Subcutaneous abdominal adipose tissue (tissue), 5 donors: ENCODE measurements at regions not wholly inside any gene's neighbourhood (a gene's known extent, or its start where the extent isn't known, plus 50 kb on each side); places are given as distances from the start of the nearest gene placed in this dataset.

Experiments
- H3K27ac ChIP-seq: one replicate; pipeline ENCODE4 v1.7.0; 2013; ENCODE audit warnings: low read depth, mild to moderate bottlenecking, inconsistent platforms, low read length, moderate library complexity
- H3K27me3 ChIP-seq, 5 donors: one replicate each; pipeline ENCODE4 v1.7.0; 2013; ENCODE audit warnings: low read length in 5 of 5, inconsistent platforms in 1 of 5; ENCODE audit not compliant: control insufficient read depth in 5 of 5, insufficient read depth in 4 of 5
- H3K36me3 ChIP-seq, 5 donors: one replicate each; pipeline ENCODE4 v1.7.0; 2013; ENCODE audit warnings: low read length in 5 of 5; ENCODE audit not compliant: control insufficient read depth in 5 of 5, insufficient read depth in 5 of 5
- H3K4me1 ChIP-seq, 5 donors: one replicate each; pipeline ENCODE4 v1.7.0; 2013; ENCODE audit warnings: low read length in 5 of 5, mild to moderate bottlenecking in 3 of 5, moderate library complexity in 1 of 5; ENCODE audit not compliant: control insufficient read depth in 5 of 5, insufficient read depth in 5 of 5
- H3K4me3 ChIP-seq, 5 donors: one replicate each; pipeline ENCODE4 v1.7.0; 2013; ENCODE audit warnings: low read length in 5 of 5, low read depth in 1 of 5
- H3K9ac ChIP-seq, 5 donors: one replicate each; pipeline ENCODE4 v1.7.0; 2013; ENCODE audit warnings: low read length in 5 of 5, mild to moderate bottlenecking in 4 of 5, moderate library complexity in 3 of 5
- H3K9me3 ChIP-seq, 5 donors: one replicate each; pipeline ENCODE4 v1.7.0; 2013; ENCODE audit warnings: low read length in 5 of 5; ENCODE audit not compliant: control insufficient read depth in 5 of 5
- donor health status: healthy.
- donor health status: healthy.
- donor health status: healthy.
- donor health status: healthy.
- donor health status: healthy.

DNA sequence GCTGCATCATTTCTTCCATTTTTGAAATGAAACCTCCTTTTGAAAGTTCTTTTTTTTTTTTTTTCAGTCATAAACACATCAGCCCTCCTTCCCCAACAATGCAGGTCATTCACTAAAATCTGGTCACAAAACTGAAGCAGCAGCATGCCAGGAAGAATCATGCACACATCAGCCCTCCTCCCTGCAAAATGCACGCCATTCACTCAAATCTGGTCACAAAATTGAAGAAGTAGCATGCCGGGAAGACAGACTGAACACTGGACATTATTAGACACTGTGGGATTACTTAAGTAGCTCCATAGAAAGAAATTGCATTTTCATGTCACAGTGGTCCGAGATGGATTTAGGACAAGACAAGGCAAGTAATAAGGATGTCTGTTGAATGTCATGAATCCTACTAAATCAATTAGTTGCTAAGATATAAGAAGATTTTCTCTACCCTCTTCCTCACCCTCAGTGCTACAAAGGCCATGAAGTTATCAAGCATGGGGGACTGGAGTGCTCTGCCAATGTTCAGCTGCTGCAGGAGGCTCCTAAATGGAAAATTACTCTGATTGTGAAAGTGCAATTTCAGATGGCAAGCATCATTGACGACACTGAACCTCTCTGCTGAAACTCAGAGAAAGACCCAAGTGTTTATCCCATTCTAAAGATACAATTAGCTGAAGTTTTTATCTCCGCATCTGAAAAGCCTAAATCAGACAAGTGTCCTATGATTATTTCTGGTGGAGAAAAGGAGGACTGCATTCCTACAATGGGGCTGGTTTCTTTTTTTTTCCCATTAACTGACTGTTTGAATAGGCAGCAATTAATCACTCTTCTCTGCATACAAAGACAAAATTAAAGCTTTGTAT lies 913.2 kb downstream of the DIAPH3 start:
- peaks cover 0 to 3% (median 0%) of the 10 kb centered on the region in 5 donors for H3K27me3 ChIP-seq
- H3K36me3 ChIP-seq: no peaks in the 10 kb centered on the region
- no peaks in the 10 kb centered on the region for H3K9me3 ChIP-seq
- no peak overlapping the region for H3K4me3 ChIP-seq
- no peak overlapping the region for H3K9ac ChIP-seq
- H3K4me1 ChIP-seq: peaks cover 0 to 5% (median 0%) of the 10 kb centered on the region in 5 donors
- no peak overlapping the region for H3K27ac ChIP-seq

DNA sequence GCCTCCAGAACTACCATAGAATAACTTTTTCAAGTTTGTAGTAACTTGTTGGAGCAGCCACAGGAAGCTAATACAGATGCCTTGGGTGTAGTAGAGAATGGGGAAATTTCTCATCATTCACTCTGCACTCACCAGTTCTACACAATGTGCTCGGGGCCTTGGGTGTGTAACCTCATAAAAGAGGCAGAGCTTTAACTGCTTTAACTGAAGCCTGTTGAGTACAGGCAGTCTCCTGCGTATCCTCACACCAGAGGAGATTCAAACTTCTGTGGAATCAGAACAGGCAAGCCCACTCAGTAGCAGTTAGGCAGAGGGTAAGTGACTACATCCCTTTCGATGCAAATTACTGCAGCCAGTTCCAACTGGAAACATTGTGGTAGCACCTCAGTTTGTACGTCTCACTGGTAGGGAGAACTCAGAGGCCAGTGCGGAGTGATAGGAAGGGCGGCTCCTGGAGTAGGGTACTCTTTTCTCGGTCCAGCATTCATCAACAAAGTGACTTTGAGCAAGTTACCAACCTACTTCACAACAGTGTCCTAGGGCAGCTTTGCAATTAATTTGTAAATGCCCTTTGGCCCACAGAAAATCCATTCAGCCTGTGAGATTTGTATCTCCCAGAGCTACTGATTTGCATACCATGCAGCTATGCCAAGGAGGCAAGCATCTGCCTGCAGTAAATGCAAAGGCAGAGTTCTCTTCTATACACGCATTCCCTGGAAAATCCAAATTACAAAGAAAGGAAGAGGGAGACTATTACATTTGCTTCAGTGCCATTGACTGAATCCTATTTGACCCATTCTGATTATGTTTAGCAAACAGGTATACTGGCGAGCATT lies 904.3 kb downstream of the DIAPH3 start:
- Histone ChIP-seq H3K27me3 (no peaks in the 10 kb centered on the region), H3K9ac (no peak overlapping the region), H3K36me3 (no peaks in the 10 kb centered on the region), H3K4me1 (no peaks in the 10 kb centered on the region), H3K27ac (no peak overlapping the region), H3K4me3 (no peak overlapping the region), H3K9me3 (no peaks in the 10 kb centered on the region)

DNA sequence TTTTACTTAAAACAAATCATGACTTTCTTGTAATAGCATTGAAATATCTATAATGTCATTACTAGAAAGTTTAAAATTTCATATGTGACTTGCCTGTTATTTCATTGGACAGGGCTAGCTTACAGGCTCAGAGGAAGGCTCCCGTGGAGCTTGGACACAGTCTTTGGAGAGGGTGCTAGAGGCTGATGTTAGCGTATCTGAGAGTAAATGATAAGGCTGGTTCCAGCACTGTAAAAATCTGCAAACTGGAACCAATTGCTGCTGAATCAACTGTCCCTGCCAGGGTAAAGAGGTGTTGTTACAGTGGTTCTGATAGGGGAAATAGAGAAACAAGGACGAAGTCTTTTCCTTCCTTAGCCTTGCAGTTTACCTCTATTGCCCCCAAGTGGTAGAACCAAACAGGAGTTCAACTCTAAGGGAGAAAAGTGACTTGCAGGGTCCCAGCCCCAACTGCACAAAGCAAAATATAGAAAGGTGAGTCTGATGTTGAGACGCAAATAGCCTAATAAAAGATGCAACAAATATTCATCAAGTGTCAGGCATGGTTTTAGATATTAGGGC lies 901.7 kb downstream of the DIAPH3 start:
- H3K4me3 ChIP-seq: no peak overlapping the region
- no peaks in the 10 kb centered on the region for H3K4me1 ChIP-seq
- no peaks in the 10 kb centered on the region for H3K9me3 ChIP-seq
- H3K27ac ChIP-seq: no peak overlapping the region
- H3K36me3 ChIP-seq: no peaks in the 10 kb centered on the region
- H3K9ac ChIP-seq: no peak overlapping the region
- no peaks in the 10 kb centered on the region for H3K27me3 ChIP-seq

DNA sequence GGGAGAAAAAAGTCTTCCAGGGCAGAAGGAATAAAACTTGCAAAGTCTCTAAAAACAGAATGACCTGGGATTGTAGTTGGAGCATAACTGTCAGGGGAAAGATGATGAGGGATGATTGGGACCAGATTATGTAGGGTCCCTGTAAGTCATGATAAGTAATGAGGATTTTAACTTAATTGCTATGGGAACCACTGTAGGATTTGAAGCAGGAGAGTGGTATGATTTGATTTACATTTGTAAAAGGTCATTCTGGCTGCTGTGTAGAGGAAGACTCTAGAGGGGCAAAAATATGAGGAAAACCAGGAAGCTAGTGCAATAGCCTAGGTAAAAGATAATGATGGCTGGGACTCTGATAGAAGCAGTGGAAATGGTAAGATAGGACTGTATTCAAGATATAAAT lies 900.2 kb downstream of the DIAPH3 start:
- H3K9me3 ChIP-seq: no peaks in the 10 kb centered on the region
- H3K4me3 ChIP-seq: no peak overlapping the region
- H3K27ac ChIP-seq: no peak overlapping the region
- no peak overlapping the region for H3K9ac ChIP-seq
- no peaks in the 10 kb centered on the region for H3K27me3 ChIP-seq
- no peaks in the 10 kb centered on the region for H3K4me1 ChIP-seq
- no peaks in the 10 kb centered on the region for H3K36me3 ChIP-seq

DNA sequence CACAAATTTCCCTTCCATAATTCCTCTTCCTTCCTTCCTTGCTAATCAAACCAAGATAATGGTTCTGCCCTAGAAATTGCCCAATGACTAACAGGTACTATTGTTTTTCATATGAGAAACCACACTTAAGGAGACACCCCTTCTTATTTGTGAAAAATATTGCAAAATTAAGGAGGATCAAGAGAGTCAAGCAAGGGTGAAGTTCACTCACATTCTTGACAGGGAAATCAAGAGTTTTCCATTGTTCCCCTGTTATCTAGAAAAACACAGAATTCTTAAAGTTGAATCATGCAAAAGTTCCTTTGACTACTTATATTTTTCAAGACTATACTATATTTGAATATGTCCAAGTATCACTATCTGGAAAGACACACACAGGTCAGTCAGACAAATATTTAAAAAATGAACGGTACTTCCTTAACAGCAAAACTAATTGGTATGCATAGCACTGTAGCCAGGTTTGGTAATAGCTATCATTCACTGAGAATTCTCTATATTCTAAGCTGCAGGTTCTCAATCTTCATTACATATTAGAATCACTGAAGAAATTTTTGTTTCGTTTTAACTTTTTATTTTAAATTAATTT lies 897.2 kb downstream of the DIAPH3 start:
- no peaks in the 10 kb centered on the region for H3K4me1 ChIP-seq
- no peak overlapping the region for H3K27ac ChIP-seq
- H3K36me3 ChIP-seq: no peaks in the 10 kb centered on the region
- no peak overlapping the region for H3K9ac ChIP-seq
- no peak overlapping the region for H3K4me3 ChIP-seq
- no peaks in the 10 kb centered on the region for H3K9me3 ChIP-seq
- no peaks in the 10 kb centered on the region for H3K27me3 ChIP-seq

DNA sequence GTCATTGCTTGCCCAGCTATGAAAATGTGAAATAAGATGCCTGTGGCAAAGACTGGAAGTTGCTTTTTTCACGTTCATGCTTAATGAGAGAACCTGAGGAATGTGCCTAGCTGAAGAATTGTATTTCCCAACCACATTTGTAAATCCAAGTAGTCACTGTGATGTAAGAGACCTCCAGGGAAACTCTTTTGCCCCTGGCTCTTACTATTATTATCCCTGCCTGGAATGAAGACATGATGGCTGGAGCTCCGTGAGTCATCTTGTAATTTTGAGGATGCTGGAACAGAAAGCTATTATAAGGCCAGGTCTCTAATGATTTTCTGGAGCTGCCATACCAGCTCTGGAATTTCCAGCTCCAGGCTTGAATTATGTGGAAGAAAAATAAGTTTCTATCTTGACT lies 894.3 kb downstream of the DIAPH3 start:
- H3K27me3 ChIP-seq: no peaks in the 10 kb centered on the region
- no peak overlapping the region for H3K27ac ChIP-seq
- H3K9me3 ChIP-seq: no peaks in the 10 kb centered on the region
- no peaks in the 10 kb centered on the region for H3K36me3 ChIP-seq
- no peak overlapping the region for H3K9ac ChIP-seq
- H3K4me1 ChIP-seq: no peaks in the 10 kb centered on the region
- no peak overlapping the region for H3K4me3 ChIP-seq

DNA sequence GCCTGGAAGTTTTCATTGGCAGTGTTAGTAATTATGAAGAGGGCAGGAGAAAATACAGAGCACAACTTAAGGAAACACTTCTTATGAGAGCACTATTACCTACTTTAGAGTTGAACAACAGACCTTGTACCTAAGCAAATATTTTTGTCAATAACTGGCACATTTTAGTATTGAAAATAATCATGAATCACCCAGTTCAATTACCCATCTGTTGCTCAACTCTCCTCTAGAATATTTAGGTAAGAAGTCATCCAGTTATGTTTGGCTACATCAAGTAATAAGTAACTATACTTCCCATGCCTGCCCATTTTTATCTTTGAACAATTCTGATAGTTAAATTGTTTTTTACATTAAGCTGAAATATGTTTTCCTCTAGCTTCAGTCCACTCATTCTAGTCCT lies 893.4 kb downstream of the DIAPH3 start:
- Histone ChIP-seq H3K27me3 (no peaks in the 10 kb centered on the region), H3K4me3 (no peak overlapping the region), H3K27ac (no peak overlapping the region), H3K9me3 (no peaks in the 10 kb centered on the region), H3K4me1 (no peaks in the 10 kb centered on the region), H3K36me3 (no peaks in the 10 kb centered on the region), H3K9ac (no peak overlapping the region)

DNA sequence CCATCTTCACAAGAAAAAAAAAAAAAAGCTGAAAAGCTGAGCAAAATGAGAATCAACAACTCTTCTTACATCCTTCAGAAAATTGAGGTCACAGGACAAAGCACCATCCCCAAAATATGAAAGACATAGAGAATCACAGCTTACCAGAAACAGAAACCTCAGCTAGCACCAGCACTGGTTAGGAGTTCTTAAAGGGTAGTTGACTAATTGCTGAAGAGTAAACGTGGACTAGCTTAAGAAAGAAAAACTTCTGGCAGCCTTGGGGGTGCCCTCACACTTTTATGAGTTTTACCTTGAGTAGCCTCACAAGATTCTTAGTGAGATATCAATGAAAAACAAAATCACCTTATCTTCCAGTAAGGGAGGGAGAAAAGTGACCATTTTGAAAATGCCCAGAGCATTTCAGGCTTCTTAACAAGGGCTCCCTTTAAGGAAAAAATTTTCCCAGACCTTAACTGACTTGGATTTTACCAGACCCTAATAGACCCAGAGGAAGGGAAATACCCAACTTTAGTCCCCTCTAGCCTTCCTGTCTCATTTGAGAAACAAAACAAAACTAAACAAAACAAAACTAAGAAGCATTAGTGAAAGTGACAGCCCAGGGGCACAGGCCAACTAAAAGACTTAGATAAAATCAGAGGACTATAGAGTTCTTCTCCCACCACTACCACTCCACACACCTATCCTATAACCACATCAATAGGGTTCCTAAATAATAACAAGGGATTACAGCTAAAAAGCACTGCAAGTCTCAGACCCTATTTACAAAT lies 888.6 kb downstream of the DIAPH3 start:
- H3K36me3 ChIP-seq: no peaks in the 10 kb centered on the region
- no peak overlapping the region for H3K4me3 ChIP-seq
- H3K27me3 ChIP-seq: no peaks in the 10 kb centered on the region
- H3K27ac ChIP-seq: no peak overlapping the region
- H3K9me3 ChIP-seq: no peaks in the 10 kb centered on the region
- no peaks in the 10 kb centered on the region for H3K4me1 ChIP-seq
- no peak overlapping the region for H3K9ac ChIP-seq

DNA sequence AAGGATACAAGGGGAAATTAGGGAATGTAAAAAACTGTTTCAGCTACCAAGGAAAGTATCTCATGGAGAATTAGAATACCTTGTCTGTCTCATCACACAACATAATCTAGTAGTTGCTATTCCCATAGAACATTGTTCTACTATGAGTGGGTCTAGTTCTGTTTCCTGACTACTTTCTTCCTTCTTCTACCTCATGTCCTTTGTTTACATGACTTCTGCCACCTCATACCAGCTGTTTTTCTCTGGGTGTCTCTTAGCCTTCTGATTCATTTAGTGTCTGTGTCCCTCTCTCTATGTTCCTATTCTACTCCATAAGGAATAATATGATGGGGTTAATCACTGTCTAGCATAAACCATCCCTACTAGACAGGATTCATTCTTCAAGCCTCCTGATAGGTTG lies 887.3 kb downstream of the DIAPH3 start:
- no peaks in the 10 kb centered on the region for H3K9me3 ChIP-seq
- no peaks in the 10 kb centered on the region for H3K27me3 ChIP-seq
- no peak overlapping the region for H3K4me3 ChIP-seq
- H3K9ac ChIP-seq: no peak overlapping the region
- H3K27ac ChIP-seq: no peak overlapping the region
- H3K4me1 ChIP-seq: no peaks in the 10 kb centered on the region
- no peaks in the 10 kb centered on the region for H3K36me3 ChIP-seq
